Muscle layer of colon (tissue), 2 donors: ENCODE measurements at regions not wholly inside any gene's neighbourhood (a gene's known extent, or its start where the extent isn't known, plus 50 kb on each side); places are given as distances from the start of the nearest gene placed in this dataset.

ENCODE experiments used
- H3K27ac ChIP-seq: one replicate; pipeline ENCODE4 v1.7.0; 2013; ENCODE audit warnings: low read depth, mild to moderate bottlenecking, low read length, moderate library complexity
- H3K27me3 ChIP-seq, 2 donors: one replicate each; pipeline ENCODE4 v1.7.0; 2013; ENCODE audit warnings: low read length in 2 of 2, mild to moderate bottlenecking in 2 of 2; ENCODE audit not compliant: insufficient read depth in 2 of 2, control insufficient read depth in 1 of 2
- H3K36me3 ChIP-seq: one replicate; pipeline ENCODE4 v1.7.0; 2013; ENCODE audit warnings: mild to moderate bottlenecking, low read length; ENCODE audit not compliant: insufficient read depth
- H3K4me1 ChIP-seq: one replicate; pipeline ENCODE4 v1.7.0; 2013; ENCODE audit warnings: mild to moderate bottlenecking, low read length; ENCODE audit not compliant: insufficient read depth
- H3K4me3 ChIP-seq, 2 donors: one replicate each; pipeline ENCODE4 v1.7.0; 2013; ENCODE audit warnings: low read length in 2 of 2, low read depth in 1 of 2, mild to moderate bottlenecking in 1 of 2, moderate library complexity in 1 of 2
- H3K9ac ChIP-seq: one replicate; pipeline ENCODE4 v1.7.0; 2013; ENCODE audit warnings: low read length
- H3K9me3 ChIP-seq: one replicate; pipeline ENCODE4 v1.7.0; 2013; ENCODE audit warnings: mild to moderate bottlenecking, low read length
- donor health status: abdominal sarcoma.
- donor health status: Adenocarcinoma of cecum.

GRCh38 chr10:8128511-8128910 is 74.0 kb downstream of the GATA3 start:
- no peak overlapping the region for H3K27ac ChIP-seq

DNA sequence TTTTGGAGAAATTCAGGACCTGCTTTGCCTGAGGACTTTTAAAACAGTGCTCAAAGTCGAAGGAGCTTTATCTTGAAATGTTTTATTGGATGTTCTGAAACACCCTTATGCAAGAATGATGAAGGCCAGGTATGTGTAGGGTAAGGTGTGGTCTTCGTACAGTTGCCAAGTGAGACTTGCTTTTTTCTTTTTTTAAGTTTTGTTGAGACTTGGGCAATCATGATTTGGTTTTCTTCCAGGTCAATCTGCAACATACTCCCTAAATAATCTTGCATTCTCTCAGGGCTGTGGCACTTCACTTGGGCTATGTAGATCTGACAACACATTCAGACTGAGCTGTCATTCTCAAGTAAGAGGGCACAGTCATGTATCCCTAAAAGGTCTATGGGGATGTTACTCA is 75.0 kb downstream of the GATA3 start:
- no peak overlapping the region for H3K4me3 ChIP-seq
- no peaks in the 10 kb centered on the region for H3K27me3 ChIP-seq
- H3K36me3 ChIP-seq = no peaks in the 10 kb centered on the region
- H3K9me3 ChIP-seq = no peaks in the 10 kb centered on the region
- no peaks in the 10 kb centered on the region for H3K4me1 ChIP-seq
- H3K9ac ChIP-seq = no peak overlapping the region
- no peak overlapping the region for H3K27ac ChIP-seq

More at GRCh38 chr10:8128511-8128910, 74.0 kb downstream of the GATA3 start:
- no peaks in the 10 kb centered on the region for H3K36me3 ChIP-seq
- H3K9me3 ChIP-seq = no peaks in the 10 kb centered on the region
- H3K9ac ChIP-seq = no peak overlapping the region
- no peaks in the 10 kb centered on the region for H3K27me3 ChIP-seq
- no peak overlapping the region for H3K4me3 ChIP-seq
- H3K4me1 ChIP-seq = no peaks in the 10 kb centered on the region

DNA sequence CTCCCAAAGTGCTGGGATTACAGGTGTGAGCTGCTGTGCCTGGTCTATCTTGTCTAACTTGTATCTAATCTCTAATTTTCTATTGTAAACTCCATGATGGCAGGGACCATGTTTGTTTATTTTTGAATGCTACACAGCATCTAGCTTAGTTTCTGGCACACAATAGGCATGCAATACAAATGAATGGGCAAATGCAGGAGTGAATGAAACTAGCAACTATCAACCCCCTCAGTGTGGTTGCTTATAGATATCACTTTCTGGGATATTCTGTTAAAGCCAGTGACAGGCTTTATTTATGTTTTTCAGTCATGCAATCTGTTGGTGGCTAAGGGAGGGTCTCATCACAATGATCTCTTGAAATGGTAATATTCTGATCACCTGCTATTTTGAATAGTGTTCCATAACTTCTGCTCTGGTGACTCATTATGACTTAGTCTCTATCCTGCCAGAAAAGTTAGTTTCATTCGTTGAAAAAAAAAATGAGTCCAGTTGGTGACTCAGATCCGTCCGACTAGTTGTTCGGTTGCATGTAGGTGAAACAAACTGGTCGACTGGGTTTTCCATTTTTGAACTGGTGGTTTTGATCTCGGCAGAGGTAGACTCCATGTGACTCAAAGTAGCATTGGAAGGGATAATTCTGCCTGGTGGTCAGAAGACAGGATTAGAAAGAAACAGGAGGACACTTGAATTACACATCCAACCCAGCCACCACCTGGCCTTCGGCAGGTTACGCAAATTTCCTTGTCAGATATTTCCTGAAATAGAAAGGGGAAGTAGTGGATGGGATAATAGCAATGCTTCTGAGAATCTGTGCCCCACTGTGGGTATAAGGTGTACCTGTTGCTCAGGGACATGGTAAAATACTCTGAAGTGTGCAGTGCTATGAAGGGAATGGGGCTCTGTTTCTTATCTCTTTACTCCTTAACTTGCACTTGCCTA is 76.8 kb downstream of the GATA3 start:
- Histone ChIP-seq H3K4me3 (no peak overlapping the region), H3K4me1 (no peaks in the 10 kb centered on the region), H3K9ac (no peak overlapping the region), H3K27me3 (no peaks in the 10 kb centered on the region), H3K36me3 (no peaks in the 10 kb centered on the region), H3K9me3 (no peaks in the 10 kb centered on the region), H3K27ac (no peak overlapping the region)

DNA sequence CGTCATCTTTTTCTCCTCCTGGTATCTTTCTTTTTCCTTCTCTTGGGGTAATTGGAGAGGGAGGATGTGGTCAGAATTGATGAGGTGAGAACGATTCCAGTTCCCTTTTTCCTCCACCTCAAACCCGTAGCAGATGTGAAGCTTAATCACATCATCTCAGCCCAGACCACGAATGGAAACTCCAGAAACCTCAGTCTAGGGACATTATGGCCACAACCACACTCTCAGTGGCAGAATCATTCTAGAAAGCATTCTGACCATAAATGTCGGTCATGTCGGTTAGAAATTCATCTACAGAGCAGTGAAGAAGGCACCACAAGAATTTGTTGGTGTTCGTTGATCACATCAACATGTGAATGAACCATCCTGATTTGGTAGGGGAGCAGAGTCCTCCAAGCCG is 78.7 kb downstream of the GATA3 start:
- no peak overlapping the region for H3K9ac ChIP-seq
- no peaks in the 10 kb centered on the region for H3K9me3 ChIP-seq
- no peak overlapping the region for H3K27ac ChIP-seq
- no peaks in the 10 kb centered on the region for H3K36me3 ChIP-seq
- H3K27me3 ChIP-seq = no peaks in the 10 kb centered on the region
- no peaks in the 10 kb centered on the region for H3K4me1 ChIP-seq
- no peak overlapping the region for H3K4me3 ChIP-seq

DNA sequence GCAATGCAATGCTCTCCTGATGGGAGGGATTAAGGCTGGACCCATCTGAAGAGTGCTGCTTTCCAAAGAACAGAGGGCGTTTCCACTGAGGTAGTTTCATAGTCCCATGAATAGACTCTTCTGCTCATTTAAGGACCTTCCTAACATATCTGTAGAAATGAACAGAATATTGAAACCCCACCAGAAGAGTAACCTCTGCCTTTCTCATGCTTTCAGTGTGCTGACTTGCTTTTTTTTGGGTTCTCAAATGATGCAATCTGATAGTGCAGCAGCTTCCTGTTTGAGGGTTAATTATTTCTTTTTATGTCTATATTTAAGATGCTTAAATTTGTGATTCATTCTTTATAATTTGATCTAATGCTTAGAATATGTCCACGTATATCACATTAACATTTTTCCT is 82.2 kb downstream of the GATA3 start:
- no peak overlapping the region for H3K4me3 ChIP-seq
- H3K9me3 ChIP-seq = no peaks in the 10 kb centered on the region
- H3K4me1 ChIP-seq = no peaks in the 10 kb centered on the region
- H3K9ac ChIP-seq = no peak overlapping the region
- no peaks in the 10 kb centered on the region for H3K27me3 ChIP-seq
- no peak overlapping the region for H3K27ac ChIP-seq
- H3K36me3 ChIP-seq = no peaks in the 10 kb centered on the region

DNA sequence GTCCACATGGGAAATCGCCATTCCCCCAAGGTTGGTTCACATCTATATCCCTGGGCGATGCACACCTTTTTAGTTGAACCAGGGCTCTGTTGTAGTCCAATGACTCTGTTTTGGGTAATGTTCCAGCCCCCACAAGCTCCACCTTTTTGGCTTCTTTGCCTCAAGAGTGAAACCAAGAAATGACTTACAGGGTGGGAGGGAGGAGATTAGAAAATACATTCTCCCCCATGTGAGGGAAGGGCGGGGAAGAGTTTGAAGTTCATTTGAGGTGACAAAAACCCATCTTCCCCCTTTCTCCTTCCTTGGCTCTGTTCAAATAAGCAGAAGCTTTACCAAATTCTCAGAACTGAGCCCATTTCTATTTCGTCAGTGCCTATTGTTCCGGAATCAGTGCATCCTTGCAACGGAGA is 82.8 kb downstream of the GATA3 start:
- Histone ChIP-seq H3K27me3 (no peaks in the 10 kb centered on the region), H3K4me3 (no peak overlapping the region)

DNA sequence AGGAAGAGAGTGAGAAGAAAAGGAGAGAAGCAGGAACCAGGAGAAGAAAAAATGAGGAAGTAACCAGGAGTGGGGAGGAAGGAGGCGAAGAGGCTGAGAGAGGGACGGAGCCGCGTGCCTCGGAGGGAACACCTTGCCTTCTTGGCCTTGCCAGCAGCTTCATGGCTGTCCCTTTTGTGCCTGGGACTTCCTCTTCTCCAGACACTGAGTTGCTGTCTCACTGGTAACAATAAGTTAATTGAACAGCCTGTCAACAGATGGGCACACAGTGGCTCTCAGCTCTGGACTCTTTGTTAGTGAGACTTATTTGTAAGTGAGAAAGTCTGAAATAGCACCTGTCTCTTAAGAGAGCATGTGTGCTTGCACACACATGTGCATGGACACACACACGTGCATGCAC is 83.2 kb downstream of the GATA3 start:
- Histone ChIP-seq H3K27me3 (no peaks in the 10 kb centered on the region), H3K9ac (no peak overlapping the region), H3K4me3 (no peak overlapping the region), H3K27ac (no peak overlapping the region), H3K4me1 (no peaks in the 10 kb centered on the region), H3K9me3 (no peaks in the 10 kb centered on the region), H3K36me3 (no peaks in the 10 kb centered on the region)

More for the DNA sequence above, 82.8 kb downstream of the GATA3 start:
- H3K36me3 ChIP-seq = no peaks in the 10 kb centered on the region
- H3K4me1 ChIP-seq = no peaks in the 10 kb centered on the region
- H3K9ac ChIP-seq = no peak overlapping the region
- H3K27ac ChIP-seq = no peak overlapping the region
- no peaks in the 10 kb centered on the region for H3K9me3 ChIP-seq

DNA sequence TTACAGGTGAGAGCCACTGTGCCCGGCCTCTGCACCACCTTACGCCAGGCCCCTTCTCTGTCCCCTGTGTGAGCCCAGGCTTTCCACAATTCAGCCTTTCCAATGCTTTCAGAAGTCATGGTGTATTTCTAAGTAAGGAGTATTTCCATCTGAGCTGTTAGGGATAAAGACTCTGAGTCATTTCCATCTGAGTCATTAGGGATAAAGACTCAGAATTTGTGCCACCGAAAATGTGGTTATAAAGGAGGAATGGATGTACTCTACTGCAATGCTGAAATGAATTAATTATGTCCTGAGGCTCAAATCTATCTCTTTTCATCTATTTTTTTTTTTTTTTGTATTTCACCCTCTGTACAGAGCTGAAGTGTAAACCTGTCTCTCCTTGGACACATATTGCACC is 84.0 kb downstream of the GATA3 start:
- H3K4me3 ChIP-seq = no peak overlapping the region
- no peaks in the 10 kb centered on the region for H3K36me3 ChIP-seq
- H3K9me3 ChIP-seq = no peaks in the 10 kb centered on the region
- H3K27ac ChIP-seq = no peak overlapping the region
- no peaks in the 10 kb centered on the region for H3K4me1 ChIP-seq
- H3K27me3 ChIP-seq = no peaks in the 10 kb centered on the region
- H3K9ac ChIP-seq = no peak overlapping the region

DNA sequence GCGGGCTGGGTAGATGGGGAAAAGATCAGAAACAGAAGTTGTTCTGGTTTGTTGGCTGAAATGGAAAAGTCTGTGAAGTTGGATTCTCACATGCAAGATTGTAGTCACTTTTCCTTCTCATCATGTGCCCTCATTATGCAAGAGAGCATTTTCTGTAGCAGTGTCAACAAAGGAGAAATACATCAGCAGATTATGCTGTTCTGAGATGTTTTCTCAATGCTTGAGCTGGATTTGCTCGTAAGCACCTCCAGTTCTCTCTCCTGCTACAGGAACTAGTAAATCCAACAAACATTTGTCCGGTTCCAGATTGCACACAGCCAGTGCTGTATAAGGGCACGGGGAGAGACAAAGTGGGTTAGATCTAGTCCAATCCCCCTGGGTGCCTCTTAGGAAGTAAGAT is 90.0 kb downstream of the GATA3 start:
- H3K36me3 ChIP-seq = no peaks in the 10 kb centered on the region
- no peak overlapping the region for H3K27ac ChIP-seq
- no peak overlapping the region for H3K9ac ChIP-seq
- H3K4me3 ChIP-seq = no peak overlapping the region
- no peaks in the 10 kb centered on the region for H3K27me3 ChIP-seq
- no peaks in the 10 kb centered on the region for H3K4me1 ChIP-seq
- H3K9me3 ChIP-seq = no peaks in the 10 kb centered on the region

DNA sequence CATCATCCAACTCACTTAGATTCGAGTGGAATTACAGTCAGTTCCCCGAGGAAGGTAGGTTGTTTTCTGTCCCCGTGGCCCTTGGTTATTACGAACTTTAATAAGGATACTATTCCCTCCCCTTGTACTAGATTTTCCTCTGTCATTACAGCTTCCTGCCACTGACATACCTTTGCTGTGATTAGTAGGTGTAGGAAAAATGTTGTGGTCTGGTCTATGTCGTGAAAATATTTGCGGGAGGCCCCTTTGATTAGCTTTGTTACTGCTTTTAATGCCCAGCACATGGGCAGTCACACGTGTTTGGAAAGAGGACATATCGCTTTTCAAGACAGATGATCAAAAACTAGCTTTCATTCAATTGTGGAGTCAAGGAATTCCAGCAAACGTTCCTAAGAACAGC is 92.2 kb downstream of the GATA3 start:
- Histone ChIP-seq H3K4me3 (no peak overlapping the region), H3K9ac (no peak overlapping the region), H3K9me3 (no peaks in the 10 kb centered on the region), H3K27me3 (no peaks in the 10 kb centered on the region), H3K4me1 (no peaks in the 10 kb centered on the region), H3K27ac (no peak overlapping the region), H3K36me3 (no peaks in the 10 kb centered on the region)

DNA sequence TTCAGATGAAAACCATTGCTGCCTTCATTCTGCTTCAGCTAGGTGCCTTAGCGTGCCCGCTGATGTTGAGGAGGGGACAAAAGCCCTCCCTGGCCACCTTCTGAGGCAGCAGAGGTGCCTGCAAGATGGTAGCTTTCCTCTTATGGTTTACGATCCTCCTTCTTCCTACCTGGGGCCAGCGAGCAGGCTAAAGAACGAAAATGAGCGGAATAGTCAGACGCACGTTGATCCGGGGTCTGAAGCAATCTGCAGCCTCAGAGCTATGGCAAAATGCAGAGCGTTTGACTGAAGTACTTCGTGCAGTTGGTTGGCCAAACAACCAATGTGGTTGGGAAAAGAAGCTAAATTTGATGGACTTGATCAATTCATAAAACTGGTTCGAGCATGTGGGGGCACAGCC is 95.5 kb downstream of the GATA3 start:
- Histone ChIP-seq H3K9me3 (no peaks in the 10 kb centered on the region), H3K36me3 (no peaks in the 10 kb centered on the region), H3K27ac (no peak overlapping the region), H3K9ac (no peak overlapping the region), H3K4me1 (no peaks in the 10 kb centered on the region), H3K27me3 (no peaks in the 10 kb centered on the region), H3K4me3 (no peak overlapping the region)

DNA sequence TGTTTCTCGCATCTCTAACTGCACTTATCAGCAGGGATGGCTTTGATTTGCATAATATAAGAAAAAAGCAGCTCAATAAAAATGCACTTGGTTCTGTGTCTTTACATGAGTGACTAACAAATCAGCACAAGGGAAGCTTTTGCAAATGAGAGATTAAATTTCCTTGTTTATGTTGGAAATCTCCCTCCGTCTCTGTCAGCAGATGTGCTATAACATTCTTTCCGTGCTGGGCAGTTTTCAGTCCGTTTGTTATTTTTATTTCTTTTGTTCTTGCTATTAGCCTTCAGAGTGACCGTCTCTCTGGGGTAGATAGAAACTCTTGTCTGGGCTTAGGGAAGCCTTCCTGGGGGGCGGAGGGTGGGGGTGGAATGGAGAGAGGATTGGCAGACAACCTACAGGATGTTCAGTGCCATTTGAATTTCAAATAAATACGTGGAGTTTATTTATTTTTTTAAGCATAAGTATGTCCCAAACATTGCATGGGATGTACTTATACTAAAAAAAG is 96.0 kb downstream of the GATA3 start:
- no peaks in the 10 kb centered on the region for H3K27me3 ChIP-seq
- no peak overlapping the region for H3K4me3 ChIP-seq
- no peaks in the 10 kb centered on the region for H3K9me3 ChIP-seq
- H3K27ac ChIP-seq = no peak overlapping the region
- no peaks in the 10 kb centered on the region for H3K36me3 ChIP-seq
- no peaks in the 10 kb centered on the region for H3K4me1 ChIP-seq
- no peak overlapping the region for H3K9ac ChIP-seq
